PC-3 (cell line): ENCODE measurements at regions not wholly inside any gene's neighbourhood (a gene's known extent, or its start where the extent isn't known, plus 50 kb on each side); places are given as distances from the start of the nearest gene placed in this dataset.

ENCODE experiments used
- EZH2phosphoT487 ChIP-seq: fragments of 300-600 bp; sonication (generic); IDR thresholded peaks from 2 replicates; pipeline ENCODE4 v1.6.1; 2018; ENCODE audit warnings: mild to moderate bottlenecking, antibody characterized with exemption, low read length, borderline replicate concordance
- TF ChIP-seq, protein P1 (sequence below): fragments of 300-600 bp; sonication (generic); conservative IDR thresholded peaks from 2 replicates; pipeline ENCODE4 v1.5.1; 2017; ENCODE audit warnings: antibody characterized with exemption, low read depth, mild to moderate bottlenecking, low read length

DNA sequence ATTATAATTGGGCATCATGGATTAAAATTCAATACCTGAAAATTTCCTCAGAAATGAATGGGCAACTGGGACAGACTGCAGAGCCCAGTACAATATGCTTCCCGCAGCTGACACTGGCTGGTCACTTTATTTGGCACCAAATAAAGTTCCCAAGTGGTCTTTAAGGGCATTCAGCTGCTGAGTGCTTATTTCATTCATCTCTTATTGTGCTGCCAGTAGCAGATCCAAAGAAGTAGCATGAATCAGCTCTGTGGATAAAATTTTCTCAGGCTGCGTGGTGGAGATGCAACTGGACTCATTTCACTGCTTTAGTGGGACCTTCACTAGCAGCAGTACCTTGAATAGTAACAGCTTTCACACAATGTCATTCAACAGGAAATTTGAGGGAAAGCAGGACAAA, 226.3 kb upstream of the ADGRL2 start:
- TF ChIP-seq, protein P1, sequence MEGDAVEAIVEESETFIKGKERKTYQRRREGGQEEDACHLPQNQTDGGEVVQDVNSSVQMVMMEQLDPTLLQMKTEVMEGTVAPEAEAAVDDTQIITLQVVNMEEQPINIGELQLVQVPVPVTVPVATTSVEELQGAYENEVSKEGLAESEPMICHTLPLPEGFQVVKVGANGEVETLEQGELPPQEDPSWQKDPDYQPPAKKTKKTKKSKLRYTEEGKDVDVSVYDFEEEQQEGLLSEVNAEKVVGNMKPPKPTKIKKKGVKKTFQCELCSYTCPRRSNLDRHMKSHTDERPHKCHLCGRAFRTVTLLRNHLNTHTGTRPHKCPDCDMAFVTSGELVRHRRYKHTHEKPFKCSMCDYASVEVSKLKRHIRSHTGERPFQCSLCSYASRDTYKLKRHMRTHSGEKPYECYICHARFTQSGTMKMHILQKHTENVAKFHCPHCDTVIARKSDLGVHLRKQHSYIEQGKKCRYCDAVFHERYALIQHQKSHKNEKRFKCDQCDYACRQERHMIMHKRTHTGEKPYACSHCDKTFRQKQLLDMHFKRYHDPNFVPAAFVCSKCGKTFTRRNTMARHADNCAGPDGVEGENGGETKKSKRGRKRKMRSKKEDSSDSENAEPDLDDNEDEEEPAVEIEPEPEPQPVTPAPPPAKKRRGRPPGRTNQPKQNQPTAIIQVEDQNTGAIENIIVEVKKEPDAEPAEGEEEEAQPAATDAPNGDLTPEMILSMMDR = no peak
- no peak for TF ChIP-seq EZH2phosphoT487
